ENCODE measurements at regions not wholly inside any gene's neighbourhood (a gene's known extent, or its start where the extent isn't known, plus 50 kb on each side); places are given as distances from the start of the nearest gene placed in this dataset.

DNA sequence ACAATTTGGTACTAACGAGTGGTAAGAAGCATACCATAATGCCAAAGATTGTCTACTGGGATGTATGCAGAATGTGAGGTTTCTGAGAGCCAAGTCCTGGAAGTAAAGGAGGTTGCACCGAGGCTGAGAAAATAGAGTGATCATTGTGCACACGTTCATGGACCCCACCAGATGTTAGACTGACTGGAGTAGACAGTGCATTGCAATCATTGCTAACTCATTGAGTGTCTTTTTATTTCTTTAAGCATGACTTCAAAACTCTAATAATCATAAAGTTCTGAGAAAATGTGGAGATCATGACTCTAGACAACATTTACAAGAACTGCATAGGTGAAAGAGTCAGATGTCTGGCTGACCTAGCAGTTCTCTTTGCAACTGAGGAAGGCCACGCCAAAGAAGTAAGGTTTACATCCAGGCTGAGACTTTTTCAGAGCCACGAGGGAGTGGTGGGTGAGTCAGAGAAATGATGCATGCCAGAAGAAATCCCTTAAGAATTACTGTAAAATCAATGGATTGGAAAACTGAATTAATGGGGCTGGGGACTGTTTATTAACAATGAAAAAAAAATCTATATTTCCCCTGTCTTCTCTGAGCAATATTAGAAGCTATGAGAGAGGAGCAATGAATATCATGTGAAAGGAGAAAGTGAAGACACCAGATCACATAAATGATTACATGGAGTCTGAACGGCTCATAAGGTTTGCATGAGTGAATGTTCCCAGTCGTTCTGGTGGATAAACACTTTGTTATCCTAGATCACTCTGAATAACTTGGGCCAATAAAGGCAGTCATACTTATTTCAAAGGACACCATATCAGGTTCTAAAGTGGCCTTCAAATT, 76.0 kb upstream of the SLC25A26 start:
- Histone ChIP-seq H3K27me3 (no peaks in the 10 kb centered on the region), H3K4me1 (peaks cover 0 to 11% (median 0%) of the 10 kb centered on the region in 12 donors), H3K27ac (no peak overlapping the region), H3K36me3 (no peaks in the 10 kb centered on the region), H3K9me3 (no peaks in the 10 kb centered on the region), H3K4me3 (no peak overlapping the region)
- ATAC-seq (no peak), DNase-seq (no peak)
- WGBS, 4 donors = 67 to 77% (median 70%) methylated on average over 7 of the region's 7 CpGs
- intact Hi-C loops (cut with DNase I) = loop anchor here in 1 of 10 donors (5.0 kb wide), 1 partner anchor 107 kb away; the partner anchor contains the start of gene MAGI1
- TF ChIP-seq, protein P1, sequence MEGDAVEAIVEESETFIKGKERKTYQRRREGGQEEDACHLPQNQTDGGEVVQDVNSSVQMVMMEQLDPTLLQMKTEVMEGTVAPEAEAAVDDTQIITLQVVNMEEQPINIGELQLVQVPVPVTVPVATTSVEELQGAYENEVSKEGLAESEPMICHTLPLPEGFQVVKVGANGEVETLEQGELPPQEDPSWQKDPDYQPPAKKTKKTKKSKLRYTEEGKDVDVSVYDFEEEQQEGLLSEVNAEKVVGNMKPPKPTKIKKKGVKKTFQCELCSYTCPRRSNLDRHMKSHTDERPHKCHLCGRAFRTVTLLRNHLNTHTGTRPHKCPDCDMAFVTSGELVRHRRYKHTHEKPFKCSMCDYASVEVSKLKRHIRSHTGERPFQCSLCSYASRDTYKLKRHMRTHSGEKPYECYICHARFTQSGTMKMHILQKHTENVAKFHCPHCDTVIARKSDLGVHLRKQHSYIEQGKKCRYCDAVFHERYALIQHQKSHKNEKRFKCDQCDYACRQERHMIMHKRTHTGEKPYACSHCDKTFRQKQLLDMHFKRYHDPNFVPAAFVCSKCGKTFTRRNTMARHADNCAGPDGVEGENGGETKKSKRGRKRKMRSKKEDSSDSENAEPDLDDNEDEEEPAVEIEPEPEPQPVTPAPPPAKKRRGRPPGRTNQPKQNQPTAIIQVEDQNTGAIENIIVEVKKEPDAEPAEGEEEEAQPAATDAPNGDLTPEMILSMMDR (IDR thresholded peaks at IDR 0.05) = no peak
- TF ChIP-seq POLR2A (IDR thresholded peaks at IDR 0.05) = no peak

DNA sequence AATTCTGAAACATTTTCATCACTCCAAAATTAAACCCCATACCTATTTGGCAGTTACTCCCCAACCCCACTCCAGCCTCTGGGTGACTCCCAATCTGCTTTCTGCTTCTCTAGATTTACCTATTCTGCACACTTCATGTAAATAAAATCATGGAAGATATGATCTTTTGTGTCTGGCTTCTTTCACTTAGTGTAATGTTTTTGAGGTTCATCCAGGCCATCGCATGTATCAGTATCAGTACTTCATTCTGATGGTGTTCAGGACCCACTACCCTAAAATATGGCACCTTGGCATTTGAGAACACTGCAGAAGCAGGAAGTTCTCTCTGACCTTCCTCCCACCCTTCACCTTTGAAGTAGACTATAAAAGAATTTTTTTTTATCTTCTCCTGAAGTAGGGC, 78.7 kb upstream of the SLC25A26 start:
- no peak for DNase-seq

DNA sequence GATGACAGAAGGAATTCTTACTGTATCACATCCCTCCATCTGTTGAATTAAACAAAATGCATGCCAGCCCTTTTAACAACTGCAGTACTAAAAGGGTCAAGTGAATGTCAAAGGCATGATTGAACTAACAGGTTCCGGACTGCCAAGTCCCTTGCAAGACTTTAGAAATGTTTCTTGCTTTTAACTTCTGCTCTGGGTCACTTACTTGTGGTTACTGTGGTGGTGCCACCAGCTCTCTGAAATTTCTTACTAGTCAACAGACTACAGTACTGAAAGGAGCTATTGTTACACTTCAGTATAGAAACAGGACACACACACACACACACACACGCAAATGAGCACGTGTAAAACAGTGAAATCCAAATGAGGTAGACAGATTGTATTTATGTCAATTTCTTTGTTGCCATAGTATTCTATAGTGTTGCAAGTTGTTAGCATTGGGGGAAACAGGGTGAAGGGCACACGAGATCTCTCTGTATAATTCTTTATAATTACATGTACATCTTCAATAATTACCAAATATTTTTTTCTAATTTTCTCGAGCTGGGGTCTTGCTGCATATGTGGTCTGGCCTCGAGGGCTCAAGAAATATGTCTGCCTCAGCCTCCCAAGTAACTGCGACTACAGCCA, 79.9 kb upstream of the SLC25A26 start:
- Histone ChIP-seq H3K27me3 (no peaks in the 10 kb centered on the region), H3K27ac (peak overlapping the region in 1 of 12 donors; percentile 10), H3K36me3 (no peaks in the 10 kb centered on the region), H3K4me1 (peaks cover 0 to 25% (median 5%) of the 10 kb centered on the region in 12 donors), H3K9me3 (no peaks in the 10 kb centered on the region), H3K4me3 (no peak overlapping the region)
- TF ChIP-seq, protein P1 (IDR thresholded peaks at IDR 0.05) = no peak
- TF ChIP-seq POLR2A (IDR thresholded peaks at IDR 0.05) = no peak
- DNase-seq (no peak), ATAC-seq (no peak)
- intact Hi-C loops (cut with DNase I) = loop anchor here in 2 of 10 donors (2.0 to 5.0 kb wide), 2 partner anchors 104 to 356 kb away; partner anchors contain the start of gene MAGI1 (in 1 of the 2)
- 77 to 89% (median 83%) methylated on average over 7 of the region's 7 CpGs for WGBS, 4 donors

More for the DNA sequence above, 78.7 kb upstream of the SLC25A26 start:
- 88 to 95% (median 89%) methylated on average over 1 of the region's 1 CpG for WGBS, 4 donors
- ATAC-seq = no peak
- TF ChIP-seq, protein P1 (IDR thresholded peaks at IDR 0.05) = no peak
- no peak for TF ChIP-seq POLR2A (IDR thresholded peaks at IDR 0.05)
- intact Hi-C loops (cut with DNase I) = loop anchor here in 1 of 10 donors (5.0 kb wide), 1 partner anchor 105 kb away; the partner anchor contains the start of gene MAGI1
- Histone ChIP-seq H3K36me3 (no peaks in the 10 kb centered on the region), H3K4me1 (peaks cover 0 to 25% (median 5%) of the 10 kb centered on the region in 12 donors), H3K9me3 (no peaks in the 10 kb centered on the region), H3K4me3 (no peak overlapping the region), H3K27me3 (no peaks in the 10 kb centered on the region), H3K27ac (peak overlapping the region in 1 of 12 donors; percentile 17)

- H3K27me3 ChIP-seq = no peaks in the 10 kb centered on the region
- ATAC-seq = no peak
- DNase-seq = no peak
- H3K4me1 ChIP-seq = peaks cover 0 to 22% (median 5%) of the 10 kb centered on the region in 12 donors
- H3K4me3 ChIP-seq = no peak overlapping the region
- H3K9me3 ChIP-seq = no peaks in the 10 kb centered on the region
- TF ChIP-seq, protein P1 (IDR thresholded peaks at IDR 0.05) = no peak
- no peak for TF ChIP-seq POLR2A (IDR thresholded peaks at IDR 0.05)
- intact Hi-C loops (cut with DNase I) = loop anchor here in 2 of 10 donors (2.0 to 5.0 kb wide), 2 partner anchors 103 to 355 kb away; partner anchors contain the start of gene MAGI1 (in 1 of the 2)
- peak overlapping the region in 1 of 12 donors; percentile 11 for H3K27ac ChIP-seq
- 65 to 95% (median 77%) methylated on average over 2 of the region's 2 CpGs for WGBS, 4 donors
- H3K36me3 ChIP-seq = no peaks in the 10 kb centered on the region
These were observed 80.7 kb upstream of the SLC25A26 start for GRCh38 chr3:66140106-66140505.

Data from heart left ventricle (tissue), 16 donors.